GM21825 (cell line): ENCODE measurements at regions not wholly inside any gene's neighbourhood (a gene's known extent, or its start where the extent isn't known, plus 50 kb on each side); places are given as distances from the start of the nearest gene placed in this dataset.
"Not testable (repeated sequence)": the region's sequence is repeated elsewhere in the genome, so short reads cannot be mapped to it uniquely, and the experiment has no call there.

ENCODE experiments used
- ATAC-seq: cut with Tn5 transposase; IDR thresholded peaks from one replicate; pipeline ENCODE4 v1.9.1; 2021; ENCODE audit warnings: mild to moderate bottlenecking, moderate library complexity; ENCODE audit not compliant: unreplicated experiment

GRCh38 chr11:38461751-38462150 is 1863.7 kb upstream of the RAG2 start:
- ATAC-seq = no peak

GRCh38 chr11:38460896-38461295 is 1862.9 kb upstream of the RAG2 start:
- no peak for ATAC-seq

- ATAC-seq = no peak
Observed at GRCh38 chr11:38460429-38460828, 1862.4 kb upstream of the RAG2 start.

DNA sequence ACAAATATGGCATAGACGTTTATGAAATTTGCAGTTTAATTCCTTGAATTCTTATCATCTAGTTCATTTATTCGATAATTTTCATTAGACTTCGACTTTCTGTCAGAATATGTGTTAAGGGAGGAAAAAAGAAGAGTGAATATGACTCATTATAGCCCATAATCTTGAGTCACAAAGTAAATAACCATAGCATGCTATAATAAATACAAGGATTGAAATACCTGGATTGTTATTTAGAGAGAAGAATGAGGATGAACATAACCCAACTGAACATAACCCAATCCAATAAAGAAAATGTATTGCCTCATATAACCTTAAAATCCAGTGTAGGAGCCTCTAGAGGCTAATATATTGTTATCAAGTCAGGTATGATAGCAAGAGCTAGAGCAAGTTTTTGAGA is 1858.3 kb upstream of the RAG2 start:
- ATAC-seq = no peak

- no peak for ATAC-seq
Observed at GRCh38 chr11:38448284-38448683, 1850.2 kb upstream of the RAG2 start.

DNA sequence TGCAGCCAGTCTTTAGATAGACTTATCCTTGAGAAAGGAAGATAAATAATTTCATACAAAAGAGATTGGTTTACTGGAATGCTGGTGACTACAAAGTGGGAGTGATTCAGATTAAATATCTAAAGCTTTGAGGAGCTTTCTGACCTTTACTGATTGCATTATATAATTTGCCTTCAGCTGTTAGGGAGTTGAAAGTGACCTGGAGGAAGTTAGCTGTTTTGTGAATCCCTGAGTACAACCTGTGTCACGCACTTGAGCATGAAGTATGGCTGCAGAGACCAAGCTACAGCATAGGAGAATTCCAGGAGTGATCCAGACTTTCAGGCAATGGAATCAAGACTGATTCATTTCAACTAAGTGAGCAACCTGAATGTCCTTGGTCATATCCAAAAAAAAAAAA is 1848.3 kb upstream of the RAG2 start:
- ATAC-seq = no peak

- no peak for ATAC-seq
Observed at GRCh38 chr11:38438091-38438490, 1840.1 kb upstream of the RAG2 start.

- no peak for ATAC-seq
Observed at GRCh38 chr11:38425578-38425977, 1827.5 kb upstream of the RAG2 start.

DNA sequence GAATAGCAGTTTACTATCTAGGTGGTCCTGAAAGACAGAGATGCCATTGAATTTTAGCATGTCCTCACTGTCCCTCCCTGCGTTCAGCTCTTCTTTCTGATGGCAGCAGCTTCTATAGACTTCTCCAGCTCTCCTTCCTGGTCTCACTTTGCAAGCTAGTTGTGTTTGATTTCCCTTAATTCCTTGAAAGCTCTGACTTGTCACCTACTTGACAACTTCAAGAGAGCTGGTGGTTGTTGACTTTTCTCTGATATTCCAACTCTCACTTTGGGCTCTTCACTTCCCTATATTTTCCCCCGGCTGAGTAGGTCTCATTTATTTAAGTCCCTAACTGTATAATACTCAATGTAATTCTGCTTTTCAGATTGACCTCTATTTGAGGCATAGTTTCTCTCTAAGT is 1825.0 kb upstream of the RAG2 start:
- ATAC-seq = no peak

DNA sequence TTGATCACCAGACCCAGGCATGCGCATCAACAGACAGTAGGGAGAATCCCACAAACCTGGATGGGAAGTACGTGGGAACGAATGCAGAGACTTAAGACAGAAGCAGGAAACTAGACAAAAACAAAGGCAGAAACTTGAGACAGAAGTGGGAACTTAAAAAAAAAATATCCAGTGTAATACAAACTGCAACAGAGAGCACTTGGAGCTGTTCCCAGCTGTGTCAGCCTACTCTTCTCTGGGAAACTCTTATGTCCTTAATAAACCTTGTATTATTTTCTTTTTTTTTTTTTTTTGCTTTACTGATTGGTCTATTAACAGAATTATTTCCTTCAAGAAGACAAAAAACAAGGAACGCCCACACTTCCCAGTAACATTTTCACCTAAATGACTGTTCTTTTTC is 1818.1 kb upstream of the RAG2 start:
- no peak for ATAC-seq

GRCh38 chr11:38411149-38411548 is 1813.1 kb upstream of the RAG2 start:
- no peak for ATAC-seq

GRCh38 chr11:38402063-38402462 is 1804.0 kb upstream of the RAG2 start:
- no peak for ATAC-seq

GRCh38 chr11:38392176-38392575 is 1794.1 kb upstream of the RAG2 start:
- no peak for ATAC-seq

- no peak for ATAC-seq
Observed at GRCh38 chr11:38384568-38384967, 1786.5 kb upstream of the RAG2 start.

DNA sequence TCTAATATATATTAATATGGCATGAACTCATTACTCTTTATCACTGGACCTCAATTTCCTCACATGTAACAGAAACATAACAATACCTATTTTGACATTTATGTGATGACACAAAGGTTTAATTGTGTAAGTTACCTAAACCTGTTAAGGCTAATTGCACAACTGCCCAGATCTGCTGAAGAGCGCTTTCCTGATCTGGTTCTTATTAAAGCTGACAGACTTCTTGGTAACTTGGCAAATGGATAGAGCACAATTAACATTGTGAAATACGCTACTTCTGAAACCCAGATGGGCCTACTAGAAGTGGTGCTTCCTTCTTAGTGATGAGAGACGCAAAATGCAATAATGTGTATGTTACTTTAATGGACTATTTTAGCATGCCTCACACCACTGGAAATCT is 1767.2 kb upstream of the RAG2 start:
- ATAC-seq = no peak

GRCh38 chr11:38356255-38356654 is 1758.2 kb upstream of the RAG2 start:
- ATAC-seq = no peak

GRCh38 chr11:38345286-38345685 is 1747.2 kb upstream of the RAG2 start:
- no peak for ATAC-seq

- ATAC-seq = not testable (repeated sequence)
Observed at GRCh38 chr11:38341612-38342011, 1743.6 kb upstream of the RAG2 start.

- ATAC-seq = no peak
Observed at GRCh38 chr11:38339835-38340440, 1741.9 kb upstream of the RAG2 start.

DNA sequence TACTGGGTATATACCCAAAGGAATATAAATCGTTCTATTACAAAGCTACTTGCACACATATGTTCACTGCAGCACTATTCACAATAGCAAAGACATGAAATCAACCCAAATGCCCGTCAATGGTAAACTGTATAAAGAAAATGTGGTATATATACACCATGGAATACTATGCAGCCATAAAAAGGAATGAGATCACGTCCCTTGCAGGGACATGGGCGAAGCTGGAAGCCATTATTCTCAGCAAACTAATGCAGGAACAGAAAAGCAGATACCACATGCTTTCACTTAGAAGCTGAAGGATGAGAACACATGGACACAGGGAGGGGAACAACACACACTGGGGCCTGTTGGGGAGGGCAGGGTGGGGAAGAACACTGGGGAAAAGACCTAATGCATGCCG is 1740.0 kb upstream of the RAG2 start:
- ATAC-seq = not testable (repeated sequence)

DNA sequence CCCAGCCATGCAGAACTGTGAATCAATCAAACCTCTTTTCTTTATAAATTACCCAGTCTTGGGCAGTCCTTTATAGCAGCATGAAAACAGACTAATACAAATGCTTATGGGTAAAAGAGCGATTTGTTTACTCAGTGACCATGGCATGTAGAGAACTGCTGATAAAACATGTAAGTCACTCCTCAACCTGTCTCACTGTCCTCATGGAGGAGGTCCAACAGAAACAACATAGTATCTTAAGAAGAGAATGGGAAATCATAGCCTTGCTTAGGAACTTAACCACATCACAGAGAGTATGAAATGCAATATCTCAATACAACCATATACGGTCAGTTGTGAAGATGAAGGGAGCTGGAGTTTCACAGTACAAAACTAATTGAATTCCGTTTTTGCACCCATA is 1734.0 kb upstream of the RAG2 start:
- no peak for ATAC-seq

GRCh38 chr11:38330578-38330977 is 1732.5 kb upstream of the RAG2 start:
- ATAC-seq = no peak

- no peak for ATAC-seq
Observed at GRCh38 chr11:38323961-38324761, 1726.1 kb upstream of the RAG2 start.
